OCI-LY1 (cell line): ENCODE measurements at regions not wholly inside any gene's neighbourhood (a gene's known extent, or its start where the extent isn't known, plus 50 kb on each side); places are given as distances from the start of the nearest gene placed in this dataset.

Experiments used
- H2AFZ ChIP-seq: fragments of 200-600 bp; sonication (generic), shearing (Covaris generic); 2 replicates; pipeline ENCODE4 v1.6.0; 2014; ENCODE audit warnings: antibody characterized with exemption, mild to moderate bottlenecking, low read length
- H3F3A ChIP-seq: fragments of 200-600 bp; sonication (generic), shearing (Covaris generic); 2 replicates; pipeline ENCODE4 v1.6.0; 2014; ENCODE audit warnings: mild to moderate bottlenecking, antibody characterized with exemption, low read length, moderate library complexity; ENCODE audit not compliant: insufficient read depth
- H3K27ac ChIP-seq: fragments of 200-600 bp; sonication (generic); 2 replicates; pipeline ENCODE4 v1.5.1; 2014; ENCODE audit warnings: low read length, mixed run types, mild to moderate bottlenecking, low read depth; ENCODE audit not compliant: poor library complexity, severe bottlenecking
- H3K27me3 ChIP-seq: fragments of 200-600 bp; sonication (generic); 2 replicates; pipeline ENCODE4 v1.6.0; 2014; ENCODE audit warnings: antibody characterized with exemption, mild to moderate bottlenecking, low read length, moderate library complexity; ENCODE audit not compliant: insufficient read depth
- H3K36me3 ChIP-seq: fragments of 200-600 bp; sonication (generic); 2 replicates; pipeline ENCODE4 v1.6.1; 2014; ENCODE audit warnings: mild to moderate bottlenecking, antibody characterized with exemption, low read length, moderate library complexity, mixed read lengths; ENCODE audit not compliant: insufficient read depth
- H3K4me1 ChIP-seq: fragments of 200-600 bp; sonication (generic); 2 replicates; pipeline ENCODE4 v1.5.1; 2014; ENCODE audit warnings: mild to moderate bottlenecking, low read length, moderate library complexity; ENCODE audit not compliant: insufficient read depth, severe bottlenecking
- H3K4me2 ChIP-seq: fragments of 200-600 bp; sonication (generic), shearing (Covaris generic); 2 replicates; pipeline ENCODE4 v1.6.1; 2014; ENCODE audit warnings: low read length
- H3K4me3 ChIP-seq: fragments of 200-600 bp; sonication (generic); 2 replicates; pipeline ENCODE4 v1.5.1; 2014; ENCODE audit warnings: low read length, low read depth, mild to moderate bottlenecking, mixed read lengths; ENCODE audit not compliant: poor library complexity, severe bottlenecking
- H3K79me2 ChIP-seq: fragments of 200-600 bp; shearing (Covaris generic); 2 replicates; pipeline ENCODE4 v1.6.1; 2016; ENCODE audit warnings: mixed run types, low read length, mixed read lengths; ENCODE audit not compliant: insufficient read depth
- H3K9ac ChIP-seq: fragments of 200-600 bp; sonication (generic), shearing (Covaris generic); 2 replicates; pipeline ENCODE4 v1.6.1; 2014; ENCODE audit warnings: mild to moderate bottlenecking, low read length, mixed read lengths
- H3K9me2 ChIP-seq: fragments of 200-600 bp; sonication (generic), shearing (Covaris generic); 2 replicates; pipeline ENCODE4 v1.6.1; 2014; ENCODE audit warnings: low read depth, mild to moderate bottlenecking, low read length, mixed read lengths
- H3K9me3 ChIP-seq: fragments of 200-600 bp; shearing (Covaris generic); 2 replicates; pipeline ENCODE4 v1.6.1; 2014; ENCODE audit warnings: low read length, mixed read lengths
- H4K20me1 ChIP-seq: fragments of 200-600 bp; sonication (generic), shearing (Covaris generic); 2 replicates; pipeline ENCODE4 v1.6.0; 2016; ENCODE audit warnings: mild to moderate bottlenecking, low read length; ENCODE audit not compliant: insufficient read depth
- EZH2 ChIP-seq: fragments of 200-600 bp; sonication (generic), shearing (Covaris generic); IDR thresholded peaks from 2 replicates; pipeline ENCODE4 v1.8.0; 2017; ENCODE audit warnings: borderline replicate concordance, mixed run types, mild to moderate bottlenecking, antibody characterized with exemption, low read length, moderate library complexity, mixed read lengths
- TF ChIP-seq, protein P1 (sequence below): fragments of 200-600 bp; sonication (generic), shearing (Covaris generic); IDR thresholded peaks from 2 replicates; pipeline ENCODE4 v1.5.1; 2017; ENCODE audit warnings: mild to moderate bottlenecking, antibody characterized with exemption, low read length, moderate library complexity, mixed read lengths

GRCh38 chr2:116452651-116453050 is 1361.8 kb upstream of the DDX18 start:
- H3K27me3 ChIP-seq: no peaks in the 10 kb centered on the region
- H3K9me3 ChIP-seq: no peaks in the 10 kb centered on the region
- TF ChIP-seq, protein P1, sequence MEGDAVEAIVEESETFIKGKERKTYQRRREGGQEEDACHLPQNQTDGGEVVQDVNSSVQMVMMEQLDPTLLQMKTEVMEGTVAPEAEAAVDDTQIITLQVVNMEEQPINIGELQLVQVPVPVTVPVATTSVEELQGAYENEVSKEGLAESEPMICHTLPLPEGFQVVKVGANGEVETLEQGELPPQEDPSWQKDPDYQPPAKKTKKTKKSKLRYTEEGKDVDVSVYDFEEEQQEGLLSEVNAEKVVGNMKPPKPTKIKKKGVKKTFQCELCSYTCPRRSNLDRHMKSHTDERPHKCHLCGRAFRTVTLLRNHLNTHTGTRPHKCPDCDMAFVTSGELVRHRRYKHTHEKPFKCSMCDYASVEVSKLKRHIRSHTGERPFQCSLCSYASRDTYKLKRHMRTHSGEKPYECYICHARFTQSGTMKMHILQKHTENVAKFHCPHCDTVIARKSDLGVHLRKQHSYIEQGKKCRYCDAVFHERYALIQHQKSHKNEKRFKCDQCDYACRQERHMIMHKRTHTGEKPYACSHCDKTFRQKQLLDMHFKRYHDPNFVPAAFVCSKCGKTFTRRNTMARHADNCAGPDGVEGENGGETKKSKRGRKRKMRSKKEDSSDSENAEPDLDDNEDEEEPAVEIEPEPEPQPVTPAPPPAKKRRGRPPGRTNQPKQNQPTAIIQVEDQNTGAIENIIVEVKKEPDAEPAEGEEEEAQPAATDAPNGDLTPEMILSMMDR: no peak
- TF ChIP-seq EZH2: no peak
- no peaks in the 10 kb centered on the region for H3K79me2 ChIP-seq
- no peak overlapping the region for H3K27ac ChIP-seq
- no peak overlapping the region for H3K4me2 ChIP-seq
- H3K9ac ChIP-seq: no peak overlapping the region
- no peaks in the 10 kb centered on the region for H3F3A ChIP-seq
- H3K36me3 ChIP-seq: no peaks in the 10 kb centered on the region
- no peaks in the 10 kb centered on the region for H3K4me1 ChIP-seq
- no peaks in the 10 kb centered on the region for H4K20me1 ChIP-seq
- H3K9me2 ChIP-seq: no peaks in the 10 kb centered on the region
- H2AFZ ChIP-seq: no peak overlapping the region
- H3K4me3 ChIP-seq: no peak overlapping the region

DNA sequence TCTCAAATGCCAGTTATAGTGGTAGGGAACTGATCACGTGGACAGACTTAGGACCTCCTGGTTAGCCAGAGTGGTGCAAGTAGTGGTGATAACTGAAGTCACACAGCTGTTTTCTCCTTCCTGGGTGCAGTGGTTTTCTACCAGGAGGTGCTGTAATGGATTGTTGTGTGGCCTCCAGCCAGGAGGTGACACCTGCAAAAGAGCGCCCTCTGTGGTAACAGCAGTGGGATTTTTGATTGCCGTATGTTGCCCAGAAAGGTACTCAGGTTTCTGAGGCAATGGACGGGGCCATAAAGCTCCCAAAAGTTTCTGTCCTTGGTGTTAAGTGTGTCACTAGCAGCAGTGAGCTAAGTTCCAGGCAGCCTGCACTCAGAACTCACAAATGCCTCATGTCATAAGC is 1358.1 kb upstream of the DDX18 start:
- no peak overlapping the region for H3K4me2 ChIP-seq
- H3K27ac ChIP-seq: no peak overlapping the region
- H3K36me3 ChIP-seq: no peaks in the 10 kb centered on the region
- H3K79me2 ChIP-seq: no peaks in the 10 kb centered on the region
- no peaks in the 10 kb centered on the region for H3K9me2 ChIP-seq
- H4K20me1 ChIP-seq: no peaks in the 10 kb centered on the region
- H3K4me1 ChIP-seq: no peaks in the 10 kb centered on the region
- no peak overlapping the region for H2AFZ ChIP-seq
- H3F3A ChIP-seq: no peaks in the 10 kb centered on the region
- no peak overlapping the region for H3K4me3 ChIP-seq
- H3K9ac ChIP-seq: no peak overlapping the region
- H3K9me3 ChIP-seq: no peaks in the 10 kb centered on the region
- H3K27me3 ChIP-seq: no peaks in the 10 kb centered on the region
- TF ChIP-seq, protein P1: no peak
- TF ChIP-seq EZH2: no peak

DNA sequence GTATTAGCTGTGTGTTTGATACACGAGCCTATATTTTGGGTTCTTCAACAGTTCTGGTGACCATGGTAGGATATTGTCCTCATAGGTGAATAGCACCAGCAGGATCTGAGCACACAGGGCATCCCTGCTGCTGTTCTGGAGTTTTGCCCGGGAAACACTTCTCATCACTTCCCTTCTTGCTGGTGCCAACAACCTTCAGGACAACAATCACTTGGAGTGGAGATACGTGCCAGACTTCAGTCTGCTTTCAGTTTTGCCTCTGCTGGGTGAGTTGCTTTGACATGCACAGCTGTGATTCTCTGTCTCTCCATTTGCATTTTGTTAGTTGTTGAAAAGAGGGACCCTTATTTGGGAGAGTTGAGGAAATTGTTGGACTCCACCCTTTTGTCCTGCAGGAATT is 1347.2 kb upstream of the DDX18 start:
- Histone ChIP-seq H3K27me3 (no peaks in the 10 kb centered on the region), H3K79me2 (no peaks in the 10 kb centered on the region), H4K20me1 (no peaks in the 10 kb centered on the region), H3K4me1 (no peaks in the 10 kb centered on the region), H3K4me2 (no peak overlapping the region), H3K27ac (no peak overlapping the region), H2AFZ (no peak overlapping the region), H3K9me2 (no peaks in the 10 kb centered on the region), H3K9me3 (no peaks in the 10 kb centered on the region), H3K36me3 (no peaks in the 10 kb centered on the region), H3K9ac (no peak overlapping the region), H3F3A (no peaks in the 10 kb centered on the region), H3K4me3 (no peak overlapping the region)
- TF ChIP-seq, protein P1: no peak
- TF ChIP-seq EZH2: no peak
